Calu3 (cell line): ENCODE measurements at regions not wholly inside any gene's neighbourhood (a gene's known extent, or its start where the extent isn't known, plus 50 kb on each side); places are given as distances from the start of the nearest gene placed in this dataset.

Source experiments
- BruUV-seq: library from RNA; stranded (reverse); fragments of 400-500 nt; replicated peaks from 2 replicates; lab custom pipeline; 2021; lab: Mats Ljungman, UMichigan
- CTCF ChIA-PET: fragments of 300-600 bp; sonication (Branson Sonifier 250); formaldehyde crosslinking; loops from one replicate; lab custom pipeline; 2022; ENCODE audit warnings: antibody characterized with exemption; lab: Charles Lee
- DNase-seq: peaks from one replicate; pipeline ENCODE4 v3.0.0; 2022
- H3K27ac Mint-ChIP-seq: one replicate; pipeline ENCODE4 v1.8.0; 2022; ENCODE audit warnings: mixed read lengths; ENCODE audit not compliant: unreplicated experiment
- H3K27me3 Mint-ChIP-seq: one replicate; pipeline ENCODE4 v1.8.0; 2022; ENCODE audit warnings: mixed read lengths; ENCODE audit not compliant: unreplicated experiment
- H3K36me3 Mint-ChIP-seq: one replicate; pipeline ENCODE4 v1.8.0; 2022; ENCODE audit warnings: mild to moderate bottlenecking, moderate library complexity, mixed read lengths; ENCODE audit not compliant: insufficient read depth, unreplicated experiment
- H3K4me1 Mint-ChIP-seq: one replicate; pipeline ENCODE4 v1.8.0; 2022; ENCODE audit warnings: mild to moderate bottlenecking, low read depth, mixed read lengths; ENCODE audit not compliant: unreplicated experiment
- H3K4me3 Mint-ChIP-seq: one replicate; pipeline ENCODE4 v1.8.0; 2022; ENCODE audit warnings: mild to moderate bottlenecking, low read depth, moderate library complexity, mixed read lengths; ENCODE audit not compliant: unreplicated experiment
- H3K9me3 Mint-ChIP-seq: one replicate; pipeline ENCODE4 v1.8.0; 2022; ENCODE audit warnings: low read depth, mixed read lengths; ENCODE audit not compliant: unreplicated experiment
- intact Hi-C: fragments of 100-400 bp; cut with micrococcal nuclease; formaldehyde crosslinking; loops from one replicate; pipeline ENCODE4 v1.10.0; 2022; ENCODE audit not compliant: unreplicated experiment
- TF ChIP-seq, protein P1 (sequence below): fragments of 200-600 bp; IDR thresholded peaks from one replicate; pipeline ENCODE4 v1.8.0; 2022; ENCODE audit warnings: antibody characterized with exemption; ENCODE audit not compliant: unreplicated experiment

DNA sequence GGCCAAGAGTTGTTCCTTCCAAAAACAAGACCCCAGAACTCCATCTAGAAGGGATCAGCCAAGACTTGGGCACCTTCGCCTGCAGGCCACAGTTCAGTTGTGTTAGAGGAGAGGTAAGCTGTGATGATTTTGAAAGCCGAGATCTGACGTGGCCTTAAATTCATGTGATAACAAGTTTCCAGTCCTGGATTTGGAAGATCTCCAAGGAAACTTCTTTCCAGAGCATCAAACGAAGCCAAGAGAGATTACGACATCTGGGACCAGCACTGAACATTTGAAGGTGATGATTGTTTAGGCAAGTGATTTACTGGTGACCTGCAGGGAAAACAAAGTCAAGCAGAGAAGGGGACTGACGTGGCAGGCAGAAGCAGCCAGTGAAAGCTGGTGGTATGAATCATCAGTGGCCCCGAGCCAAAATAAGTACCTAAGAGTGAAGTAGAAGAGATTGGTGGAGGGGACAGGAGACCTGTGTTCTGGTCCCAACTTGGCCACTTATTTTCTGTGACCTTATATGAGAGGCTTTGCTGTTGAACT lies 339.0 kb upstream of the PROK2 start:
- H3K4me3 Mint-ChIP-seq: no peak overlapping the region
- intact Hi-C loops: no loop called here
- CTCF ChIA-PET: no interaction called here

DNA sequence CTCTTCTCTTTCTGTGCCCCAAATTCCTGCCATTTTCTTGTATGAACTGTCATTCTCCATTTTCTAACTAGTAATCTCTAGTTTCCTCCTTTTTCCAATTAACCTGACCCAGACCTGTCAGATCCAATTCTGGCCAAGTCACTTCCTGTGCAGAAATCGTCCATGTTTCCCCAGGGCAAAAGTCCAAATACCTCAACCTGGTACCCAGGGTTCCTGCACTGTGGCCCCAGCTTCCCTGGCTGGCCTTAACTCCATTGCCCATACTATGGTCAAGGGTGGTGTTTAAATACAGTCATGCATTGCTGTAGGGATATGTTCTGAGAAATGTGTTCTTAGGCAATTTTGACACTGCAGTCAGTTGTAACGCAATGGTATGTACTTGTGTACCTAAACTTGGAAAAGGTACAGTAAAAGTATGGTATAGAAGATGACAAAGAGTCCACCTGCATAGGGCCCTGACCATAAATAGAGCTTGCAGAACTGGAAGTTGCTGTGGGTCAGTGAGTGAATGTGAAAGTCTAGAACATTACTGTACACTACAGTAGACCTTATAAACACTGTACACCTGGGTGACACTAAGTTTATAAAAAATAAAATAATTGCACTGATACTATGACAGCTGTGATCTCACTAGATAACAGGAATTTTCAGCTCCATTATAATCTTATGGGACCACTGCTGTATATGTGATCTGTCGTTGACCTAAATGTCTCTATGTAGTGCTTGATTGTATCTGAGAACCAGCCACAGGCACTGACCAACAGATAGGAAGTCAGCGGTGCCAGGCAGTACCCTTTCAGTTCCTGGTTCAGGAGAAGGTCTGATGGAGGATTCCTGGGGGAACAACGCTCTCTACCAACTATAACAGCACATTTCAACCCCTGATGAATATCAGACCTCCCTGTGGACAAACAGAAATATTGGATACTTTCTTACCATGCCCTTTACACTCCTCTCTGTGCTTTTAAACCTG lies 336.1 kb upstream of the PROK2 start:
- intact Hi-C loops: no loop called here
- H3K27me3 Mint-ChIP-seq: peaks cover 8% of the 10 kb centered on the region
- no peak for DNase-seq
- CTCF ChIA-PET: no interaction called here
- no peak overlapping the region for H3K4me3 Mint-ChIP-seq
- TF ChIP-seq, protein P1, sequence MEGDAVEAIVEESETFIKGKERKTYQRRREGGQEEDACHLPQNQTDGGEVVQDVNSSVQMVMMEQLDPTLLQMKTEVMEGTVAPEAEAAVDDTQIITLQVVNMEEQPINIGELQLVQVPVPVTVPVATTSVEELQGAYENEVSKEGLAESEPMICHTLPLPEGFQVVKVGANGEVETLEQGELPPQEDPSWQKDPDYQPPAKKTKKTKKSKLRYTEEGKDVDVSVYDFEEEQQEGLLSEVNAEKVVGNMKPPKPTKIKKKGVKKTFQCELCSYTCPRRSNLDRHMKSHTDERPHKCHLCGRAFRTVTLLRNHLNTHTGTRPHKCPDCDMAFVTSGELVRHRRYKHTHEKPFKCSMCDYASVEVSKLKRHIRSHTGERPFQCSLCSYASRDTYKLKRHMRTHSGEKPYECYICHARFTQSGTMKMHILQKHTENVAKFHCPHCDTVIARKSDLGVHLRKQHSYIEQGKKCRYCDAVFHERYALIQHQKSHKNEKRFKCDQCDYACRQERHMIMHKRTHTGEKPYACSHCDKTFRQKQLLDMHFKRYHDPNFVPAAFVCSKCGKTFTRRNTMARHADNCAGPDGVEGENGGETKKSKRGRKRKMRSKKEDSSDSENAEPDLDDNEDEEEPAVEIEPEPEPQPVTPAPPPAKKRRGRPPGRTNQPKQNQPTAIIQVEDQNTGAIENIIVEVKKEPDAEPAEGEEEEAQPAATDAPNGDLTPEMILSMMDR: no peak
- H3K4me1 Mint-ChIP-seq: peaks cover 21% of the 10 kb centered on the region
- BruUV-seq: no TSS peak
- peaks cover 5% of the 10 kb centered on the region for H3K36me3 Mint-ChIP-seq
- no peaks in the 10 kb centered on the region for H3K9me3 Mint-ChIP-seq
- H3K27ac Mint-ChIP-seq: no peak overlapping the region

More for the DNA sequence above, 339.0 kb upstream of the PROK2 start:
- H3K36me3 Mint-ChIP-seq: peaks cover 5% of the 10 kb centered on the region
- DNase-seq: peak; percentile 74
- H3K9me3 Mint-ChIP-seq: no peaks in the 10 kb centered on the region
- peak overlapping the region; percentile 58 for H3K27ac Mint-ChIP-seq
- H3K4me1 Mint-ChIP-seq: peaks cover 21% of the 10 kb centered on the region
- TF ChIP-seq, protein P1: no peak
- H3K27me3 Mint-ChIP-seq: peaks cover 20% of the 10 kb centered on the region
- no TSS peak for BruUV-seq

GRCh38 chr3:72120039-72120438 lies 335.1 kb upstream of the PROK2 start:
- CTCF ChIA-PET: no interaction called here
- Mint-ChIP-seq H3K36me3 (peaks cover 5% of the 10 kb centered on the region), H3K4me1 (peaks cover 21% of the 10 kb centered on the region), H3K27ac (no peak overlapping the region), H3K27me3 (peaks cover under 1% of the 10 kb centered on the region), H3K4me3 (no peak overlapping the region), H3K9me3 (no peaks in the 10 kb centered on the region)
- TF ChIP-seq, protein P1: no peak
- intact Hi-C loops: no loop called here
- DNase-seq: no peak
- BruUV-seq: no TSS peak

GRCh38 chr3:72118628-72119027 lies 333.7 kb upstream of the PROK2 start:
- no peak overlapping the region for H3K27ac Mint-ChIP-seq
- no peaks in the 10 kb centered on the region for H3K9me3 Mint-ChIP-seq
- H3K4me1 Mint-ChIP-seq: peaks cover 11% of the 10 kb centered on the region
- H3K36me3 Mint-ChIP-seq: peaks cover 1% of the 10 kb centered on the region
- H3K27me3 Mint-ChIP-seq: peaks cover 4% of the 10 kb centered on the region
- TF ChIP-seq, protein P1: no peak
- no peak overlapping the region for H3K4me3 Mint-ChIP-seq
- CTCF ChIA-PET: interaction anchor here (0.7 kb wide), 1 partner anchor 74 kb away, joined by 3 read pairs; no protein-coding TSS in a partner anchor
- BruUV-seq: no TSS peak
- DNase-seq: no peak
- intact Hi-C loops: no loop called here
